GM10248 (cell line): ENCODE measurements at regions not wholly inside any gene's neighbourhood (a gene's known extent, or its start where the extent isn't known, plus 50 kb on each side); places are given as distances from the start of the nearest gene placed in this dataset.
A peak's percentile ranks its signal among the peaks of the same experiment; 100 is the strongest.

Source experiments
- CTCF ChIA-PET: fragments of 300-600 bp; sonication (Branson Sonifier 250); formaldehyde crosslinking; extraction: SDS; loops from one replicate; lab custom pipeline; 2021; ENCODE audit warnings: antibody characterized with exemption; lab: Yijun Ruan, JAX
- POLR2A ChIA-PET: fragments of 350-650 bp; sonication (Branson Sonifier 250); formaldehyde crosslinking; extraction: SDS; loops from one replicate; lab custom pipeline; 2020; ENCODE audit warnings: antibody characterized with exemption; lab: Yijun Ruan, JAX
- DNase-seq: peaks from one replicate; pipeline ENCODE4 v3.0.0; 2012; ENCODE audit errors: extremely low spot score
- TF ChIP-seq, protein P1 (sequence below): IDR thresholded peaks from 2 replicates; pipeline ENCODE4 v1.5.1; 2012; ENCODE audit warnings: mild to moderate bottlenecking, low read depth; ENCODE audit errors: extremely low read depth, missing control alignments, control extremely low read depth

DNA sequence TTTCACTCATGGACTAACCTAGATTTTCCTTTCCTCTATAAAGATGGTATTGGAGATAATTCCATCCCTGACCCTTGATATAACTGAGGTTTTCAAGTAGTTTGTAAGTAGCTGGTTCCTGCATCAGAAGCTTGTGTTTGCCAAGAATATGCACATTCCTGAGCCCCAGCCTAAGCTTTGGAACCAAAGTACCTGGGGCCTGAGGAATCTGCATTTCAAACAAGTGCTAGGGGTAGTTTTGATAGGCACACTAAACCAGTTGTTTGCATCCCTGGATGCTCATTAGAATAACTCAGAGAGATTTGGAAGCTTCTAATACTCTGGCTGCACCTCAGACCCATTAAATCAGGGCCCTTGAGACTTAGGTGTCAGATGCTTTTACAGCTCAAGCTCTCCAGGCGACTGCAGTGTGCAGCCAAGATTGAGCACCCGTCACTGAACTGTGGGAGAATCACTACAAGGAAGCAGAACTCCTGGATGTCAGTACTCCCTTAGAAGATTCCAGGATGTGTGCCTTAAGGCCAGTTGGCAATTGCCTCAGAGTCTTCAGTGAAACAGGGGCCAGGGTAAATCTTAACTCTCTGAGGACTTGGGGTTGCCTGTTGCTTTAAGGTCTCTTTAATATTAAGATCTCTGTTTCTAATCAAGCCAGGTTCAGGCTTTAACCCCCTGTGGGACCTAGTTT, 565.0 kb downstream of the REEP3 start:
- ChIA-PET CTCF (interaction anchor here (0.8 to 1.2 kb wide), 5 partner anchors 9 to 16 kb away, joined by 3 read pairs; no protein-coding TSS in a partner anchor), POLR2A (no interaction called here)
- DNase-seq = no peak
- TF ChIP-seq, protein P1, sequence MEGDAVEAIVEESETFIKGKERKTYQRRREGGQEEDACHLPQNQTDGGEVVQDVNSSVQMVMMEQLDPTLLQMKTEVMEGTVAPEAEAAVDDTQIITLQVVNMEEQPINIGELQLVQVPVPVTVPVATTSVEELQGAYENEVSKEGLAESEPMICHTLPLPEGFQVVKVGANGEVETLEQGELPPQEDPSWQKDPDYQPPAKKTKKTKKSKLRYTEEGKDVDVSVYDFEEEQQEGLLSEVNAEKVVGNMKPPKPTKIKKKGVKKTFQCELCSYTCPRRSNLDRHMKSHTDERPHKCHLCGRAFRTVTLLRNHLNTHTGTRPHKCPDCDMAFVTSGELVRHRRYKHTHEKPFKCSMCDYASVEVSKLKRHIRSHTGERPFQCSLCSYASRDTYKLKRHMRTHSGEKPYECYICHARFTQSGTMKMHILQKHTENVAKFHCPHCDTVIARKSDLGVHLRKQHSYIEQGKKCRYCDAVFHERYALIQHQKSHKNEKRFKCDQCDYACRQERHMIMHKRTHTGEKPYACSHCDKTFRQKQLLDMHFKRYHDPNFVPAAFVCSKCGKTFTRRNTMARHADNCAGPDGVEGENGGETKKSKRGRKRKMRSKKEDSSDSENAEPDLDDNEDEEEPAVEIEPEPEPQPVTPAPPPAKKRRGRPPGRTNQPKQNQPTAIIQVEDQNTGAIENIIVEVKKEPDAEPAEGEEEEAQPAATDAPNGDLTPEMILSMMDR = no peak

DNA sequence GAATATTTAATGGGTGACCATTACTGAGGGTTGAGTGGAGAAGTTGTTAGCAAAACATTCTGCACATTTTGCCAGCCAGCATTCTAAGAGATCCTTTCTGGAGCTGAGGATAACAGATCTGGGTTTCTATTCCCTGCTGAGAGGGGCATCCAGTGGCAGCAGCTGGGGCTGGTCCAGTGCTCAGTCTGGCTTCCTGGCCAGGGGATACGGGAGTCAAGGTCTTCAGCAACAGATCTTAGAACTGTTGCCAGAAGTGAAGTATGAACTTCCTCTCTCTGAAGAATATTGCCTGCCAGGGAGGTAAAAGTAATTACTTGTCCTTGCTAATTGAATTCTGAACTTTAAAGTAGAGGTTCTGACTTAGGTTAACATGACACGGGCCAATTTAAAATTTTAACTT, 568.4 kb downstream of the REEP3 start:
- DNase-seq = no peak
- POLR2A ChIA-PET = no interaction called here
- TF ChIP-seq, protein P1 = no peak
- CTCF ChIA-PET = no interaction called here

DNA sequence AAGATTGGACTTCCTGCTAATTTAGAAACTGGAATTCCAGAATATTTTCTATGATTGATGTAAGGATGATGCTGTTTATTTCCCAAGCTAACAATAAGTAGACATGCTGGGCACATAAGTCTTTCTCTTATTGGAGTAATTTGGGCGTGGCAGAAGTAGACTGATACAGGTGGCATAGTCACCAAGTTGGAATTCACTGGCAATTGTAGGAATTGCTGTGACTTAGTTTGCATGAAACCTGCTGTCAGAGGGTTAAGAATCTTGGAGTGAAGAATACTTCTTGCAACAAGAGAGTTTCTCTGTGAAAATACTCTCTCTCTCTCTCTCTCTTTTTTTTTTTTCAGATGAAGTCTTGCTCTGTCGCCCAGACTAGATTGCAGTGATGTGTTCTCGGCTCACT, 569.7 kb downstream of the REEP3 start:
- TF ChIP-seq, protein P1 = no peak
- POLR2A ChIA-PET = no interaction called here
- no peak for DNase-seq
- CTCF ChIA-PET = interaction anchor here (1.6 kb wide), 1 partner anchor 25 kb away, joined by 3 read pairs; no protein-coding TSS in a partner anchor

DNA sequence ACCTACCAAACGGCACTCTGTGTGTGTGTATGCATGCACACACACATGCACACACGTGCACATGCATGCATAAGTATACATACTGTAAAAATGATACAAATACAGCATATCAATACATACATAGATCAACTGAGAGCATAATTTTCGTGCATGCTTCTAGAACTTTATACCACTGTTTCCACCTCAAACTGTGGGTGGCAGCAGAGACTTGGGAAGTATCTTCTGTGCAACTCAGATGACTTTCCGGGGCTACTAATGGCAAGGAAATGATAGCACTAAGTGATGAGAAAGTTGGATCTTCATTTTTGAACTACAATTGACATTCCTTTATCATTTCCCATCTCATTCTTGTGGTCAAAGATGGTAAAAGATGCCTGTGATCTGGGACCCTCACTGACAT, 570.7 kb downstream of the REEP3 start:
- no peak for DNase-seq
- ChIA-PET CTCF (no interaction called here), POLR2A (no interaction called here)
- TF ChIP-seq, protein P1 = peak; percentile 27

DNA sequence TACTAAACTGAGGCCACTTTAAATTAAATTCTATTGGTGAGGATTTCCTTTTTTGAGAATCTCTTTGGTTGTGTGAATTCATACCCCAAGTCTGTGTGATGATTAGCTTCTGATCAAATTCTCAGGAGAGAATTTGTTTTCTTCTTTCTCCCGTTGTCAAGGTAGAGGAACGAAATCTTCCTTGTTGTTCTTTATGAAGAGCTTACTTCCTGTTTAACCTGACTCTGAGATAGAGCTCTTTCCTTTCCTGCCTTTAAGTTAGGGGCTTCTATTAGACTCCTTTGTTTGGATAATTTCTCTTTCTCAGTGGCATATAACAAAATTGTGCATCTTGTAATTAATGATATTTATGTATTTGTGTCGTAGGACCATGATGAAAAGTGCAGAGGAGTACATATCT, 572.1 kb downstream of the REEP3 start:
- POLR2A ChIA-PET = no interaction called here
- TF ChIP-seq, protein P1 = no peak
- CTCF ChIA-PET = interaction anchor here (1.0 to 1.3 kb wide), 2 partner anchors 10 to 12 kb away, joined by 3 read pairs; no protein-coding TSS in a partner anchor
- no peak for DNase-seq

DNA sequence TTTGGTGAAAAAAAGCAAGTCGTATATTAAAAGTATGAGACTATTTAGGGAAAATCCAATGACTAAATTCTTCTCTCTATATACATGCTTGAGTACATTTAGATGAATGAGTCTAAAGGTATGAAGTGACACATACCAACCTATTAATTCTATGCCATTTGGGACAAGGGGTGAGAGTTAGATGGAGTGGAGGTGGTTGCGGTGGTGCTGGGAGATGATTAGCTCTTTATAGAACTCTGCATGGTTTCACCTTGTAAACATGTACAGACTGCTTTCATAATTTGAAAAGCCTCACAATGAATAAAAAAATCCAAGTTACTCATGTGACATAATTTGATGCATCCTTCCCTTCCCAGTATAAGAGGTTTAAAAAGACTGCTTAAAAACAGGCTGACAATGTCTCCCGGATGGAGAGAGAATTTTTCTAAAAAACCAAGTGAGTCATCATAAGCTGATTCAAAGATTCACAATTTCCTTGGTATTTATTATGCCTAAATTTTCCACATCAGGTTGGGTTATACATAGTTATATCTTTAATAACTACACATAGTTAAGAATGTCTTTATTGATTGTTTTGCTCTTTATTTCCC, 572.8 kb downstream of the REEP3 start:
- POLR2A ChIA-PET = no interaction called here
- DNase-seq = no peak
- CTCF ChIA-PET = interaction anchor here (1.1 to 2.1 kb wide), 2 partner anchors 10 to 11 kb away, joined by 3 to 8 read pairs; no protein-coding TSS in a partner anchor
- TF ChIP-seq, protein P1 = no peak
